ENCODE measurements at regions not wholly inside any gene's neighbourhood (a gene's known extent, or its start where the extent isn't known, plus 50 kb on each side); places are given as distances from the start of the nearest gene placed in this dataset.

- H3K36me3 Mint-ChIP-seq, result peaks cover 21% of the 10 kb centered on the region
- ATAC-seq, result no peak
- H3K27ac Mint-ChIP-seq, result no peak overlapping the region
- H3K27me3 Mint-ChIP-seq, result peaks cover 32 to 65% of the 10 kb centered on the region in 2 donors
- no peak overlapping the region for H3K4me3 Mint-ChIP-seq
- peaks cover 5% of the 10 kb centered on the region for H3K9me3 Mint-ChIP-seq
- no peak for DNase-seq (ENCODE audit: low spot score)
- no peaks in the 10 kb centered on the region for H3K4me1 Mint-ChIP-seq (ENCODE audit: low read depth in 2 of 2)
These were observed 383.8 kb downstream of the SNAPC1 start for GRCh38 chr14:62146030-62146429.

- ATAC-seq, result no peak
- Mint-ChIP-seq H3K9me3 (no peaks in the 10 kb centered on the region), H3K4me1 (ENCODE audit: low read depth in 2 of 2) (no peaks in the 10 kb centered on the region)
These were observed 393.8 kb downstream of the SNAPC1 start for GRCh38 chr14:62156052-62156451.

GRCh38 chr14:62158779-62159178, 396.6 kb downstream of the SNAPC1 start:
- H3K9me3 Mint-ChIP-seq, result no peaks in the 10 kb centered on the region
- H3K4me3 Mint-ChIP-seq, result no peak overlapping the region
- no peak overlapping the region for H3K27ac Mint-ChIP-seq
- DNase-seq (ENCODE audit: low spot score) (no peak), ATAC-seq (no peak)
- H3K4me1 Mint-ChIP-seq (ENCODE audit: low read depth in 2 of 2), result no peaks in the 10 kb centered on the region
- no peaks in the 10 kb centered on the region for H3K36me3 Mint-ChIP-seq
- peaks cover 17 to 36% of the 10 kb centered on the region in 2 donors for H3K27me3 Mint-ChIP-seq

More at GRCh38 chr14:62156052-62156451, 393.8 kb downstream of the SNAPC1 start:
- no peak overlapping the region for H3K27ac Mint-ChIP-seq
- H3K27me3 Mint-ChIP-seq, result peaks cover 22 to 38% of the 10 kb centered on the region in 2 donors
- DNase-seq (ENCODE audit: low spot score), result no peak
- H3K36me3 Mint-ChIP-seq, result no peaks in the 10 kb centered on the region
- H3K4me3 Mint-ChIP-seq, result no peak overlapping the region

- no peak for DNase-seq (ENCODE audit: low spot score)
- peaks cover 21 to 41% of the 10 kb centered on the region in 2 donors for H3K27me3 Mint-ChIP-seq
These were observed 397.1 kb downstream of the SNAPC1 start for GRCh38 chr14:62159314-62159713.

GRCh38 chr14:62162998-62163589, 400.9 kb downstream of the SNAPC1 start:
- H3K27me3 Mint-ChIP-seq, result peaks cover 28 to 45% of the 10 kb centered on the region in 2 donors
- no peaks in the 10 kb centered on the region for H3K9me3 Mint-ChIP-seq
- no peak for DNase-seq (ENCODE audit: low spot score)
- H3K4me3 Mint-ChIP-seq, result no peak overlapping the region
- H3K4me1 Mint-ChIP-seq (ENCODE audit: low read depth in 2 of 2), result no peaks in the 10 kb centered on the region
- no peaks in the 10 kb centered on the region for H3K36me3 Mint-ChIP-seq
- no peak for ATAC-seq
- H3K27ac Mint-ChIP-seq, result no peak overlapping the region

More at GRCh38 chr14:62159314-62159713, 397.1 kb downstream of the SNAPC1 start:
- Mint-ChIP-seq H3K4me3 (no peak overlapping the region), H3K9me3 (no peaks in the 10 kb centered on the region), H3K4me1 (ENCODE audit: low read depth in 2 of 2) (no peaks in the 10 kb centered on the region), H3K36me3 (no peaks in the 10 kb centered on the region), H3K27ac (no peak overlapping the region)
- ATAC-seq, result no peak

- Mint-ChIP-seq H3K27me3 (peaks cover 18 to 44% of the 10 kb centered on the region in 2 donors), H3K4me1 (ENCODE audit: low read depth in 2 of 2) (no peaks in the 10 kb centered on the region), H3K36me3 (no peaks in the 10 kb centered on the region), H3K9me3 (no peaks in the 10 kb centered on the region), H3K4me3 (no peak overlapping the region), H3K27ac (no peak overlapping the region)
- no peak for ATAC-seq
- no peak for DNase-seq (ENCODE audit: low spot score)
These were observed 406.4 kb downstream of the SNAPC1 start for GRCh38 chr14:62168564-62169155.

- H3K36me3 Mint-ChIP-seq, result no peaks in the 10 kb centered on the region
- H3K4me3 Mint-ChIP-seq, result no peak overlapping the region
- peaks cover 23 to 33% of the 10 kb centered on the region in 2 donors for H3K27me3 Mint-ChIP-seq
- DNase-seq (ENCODE audit: low spot score) (no peak), ATAC-seq (no peak)
- no peaks in the 10 kb centered on the region for H3K9me3 Mint-ChIP-seq
- no peaks in the 10 kb centered on the region for H3K4me1 Mint-ChIP-seq (ENCODE audit: low read depth in 2 of 2)
- no peak overlapping the region for H3K27ac Mint-ChIP-seq
These were observed 417.3 kb downstream of the SNAPC1 start for GRCh38 chr14:62179367-62180018.

GRCh38 chr14:62181591-62181990, 419.4 kb downstream of the SNAPC1 start:
- Mint-ChIP-seq H3K4me3 (no peak overlapping the region), H3K27me3 (peaks cover 26 to 33% of the 10 kb centered on the region in 2 donors), H3K9me3 (no peaks in the 10 kb centered on the region), H3K36me3 (no peaks in the 10 kb centered on the region), H3K27ac (no peak overlapping the region), H3K4me1 (ENCODE audit: low read depth in 2 of 2) (no peaks in the 10 kb centered on the region)
- no peak for ATAC-seq
- DNase-seq (ENCODE audit: low spot score), result no peak

- Mint-ChIP-seq H3K36me3 (no peaks in the 10 kb centered on the region), H3K9me3 (no peaks in the 10 kb centered on the region)
These were observed 422.9 kb downstream of the SNAPC1 start for GRCh38 chr14:62185078-62185477.

GRCh38 chr14:62187265-62187664, 425.0 kb downstream of the SNAPC1 start:
- peaks cover 34 to 44% of the 10 kb centered on the region in 2 donors for H3K27me3 Mint-ChIP-seq
- no peaks in the 10 kb centered on the region for H3K4me1 Mint-ChIP-seq (ENCODE audit: low read depth in 2 of 2)
- H3K4me3 Mint-ChIP-seq, result no peak overlapping the region
- no peak overlapping the region for H3K27ac Mint-ChIP-seq
- no peak for DNase-seq (ENCODE audit: low spot score)
- H3K9me3 Mint-ChIP-seq, result no peaks in the 10 kb centered on the region
- ATAC-seq, result no peak
- no peaks in the 10 kb centered on the region for H3K36me3 Mint-ChIP-seq

More at GRCh38 chr14:62185078-62185477, 422.9 kb downstream of the SNAPC1 start:
- H3K27me3 Mint-ChIP-seq, result peaks cover 29 to 36% of the 10 kb centered on the region in 2 donors
- H3K27ac Mint-ChIP-seq, result no peak overlapping the region
- H3K4me3 Mint-ChIP-seq, result no peak overlapping the region
- ATAC-seq, result no peak
- no peaks in the 10 kb centered on the region for H3K4me1 Mint-ChIP-seq (ENCODE audit: low read depth in 2 of 2)
- DNase-seq (ENCODE audit: low spot score), result no peak

GRCh38 chr14:62189698-62190097, 427.5 kb downstream of the SNAPC1 start:
- no peaks in the 10 kb centered on the region for H3K36me3 Mint-ChIP-seq
- H3K27ac Mint-ChIP-seq, result no peak overlapping the region
- H3K4me1 Mint-ChIP-seq (ENCODE audit: low read depth in 2 of 2), result no peaks in the 10 kb centered on the region
- no peaks in the 10 kb centered on the region for H3K9me3 Mint-ChIP-seq
- H3K27me3 Mint-ChIP-seq, result peaks cover 27 to 41% of the 10 kb centered on the region in 2 donors
- no peak for ATAC-seq
- no peak for DNase-seq (ENCODE audit: low spot score)
- no peak overlapping the region for H3K4me3 Mint-ChIP-seq

- peaks cover 8% of the 10 kb centered on the region for H3K9me3 Mint-ChIP-seq
- DNase-seq (ENCODE audit: low spot score) (no peak), ATAC-seq (no peak)
- no peak overlapping the region for H3K4me3 Mint-ChIP-seq
- peaks cover 5 to 29% of the 10 kb centered on the region in 2 donors for H3K27me3 Mint-ChIP-seq
- H3K27ac Mint-ChIP-seq, result no peak overlapping the region
- H3K4me1 Mint-ChIP-seq (ENCODE audit: low read depth in 2 of 2), result no peaks in the 10 kb centered on the region
- peaks cover 8% of the 10 kb centered on the region for H3K36me3 Mint-ChIP-seq
These were observed 444.2 kb downstream of the SNAPC1 start for GRCh38 chr14:62206456-62206855.

GRCh38 chr14:62209287-62209899, 447.2 kb downstream of the SNAPC1 start:
- Mint-ChIP-seq H3K36me3 (peaks cover 8% of the 10 kb centered on the region), H3K4me3 (no peak overlapping the region), H3K27me3 (peaks cover 13 to 47% of the 10 kb centered on the region in 2 donors), H3K4me1 (ENCODE audit: low read depth in 2 of 2) (no peaks in the 10 kb centered on the region), H3K27ac (no peak overlapping the region), H3K9me3 (peaks cover 8% of the 10 kb centered on the region)
- DNase-seq (ENCODE audit: low spot score) (no peak), ATAC-seq (no peak)

- no peak overlapping the region for H3K4me3 Mint-ChIP-seq
- no peaks in the 10 kb centered on the region for H3K4me1 Mint-ChIP-seq (ENCODE audit: low read depth in 2 of 2)
- H3K9me3 Mint-ChIP-seq, result peaks cover 2% of the 10 kb centered on the region
- H3K27me3 Mint-ChIP-seq, result peaks cover 11 to 33% of the 10 kb centered on the region in 2 donors
- H3K27ac Mint-ChIP-seq, result no peak overlapping the region
- H3K36me3 Mint-ChIP-seq, result no peaks in the 10 kb centered on the region
- DNase-seq (ENCODE audit: low spot score), result no peak
- no peak for ATAC-seq
These were observed 451.3 kb downstream of the SNAPC1 start for GRCh38 chr14:62213516-62213915.
